ENCODE measurements at regions not wholly inside any gene's neighbourhood (a gene's known extent, or its start where the extent isn't known, plus 50 kb on each side); places are given as distances from the start of the nearest gene placed in this dataset.

DNA sequence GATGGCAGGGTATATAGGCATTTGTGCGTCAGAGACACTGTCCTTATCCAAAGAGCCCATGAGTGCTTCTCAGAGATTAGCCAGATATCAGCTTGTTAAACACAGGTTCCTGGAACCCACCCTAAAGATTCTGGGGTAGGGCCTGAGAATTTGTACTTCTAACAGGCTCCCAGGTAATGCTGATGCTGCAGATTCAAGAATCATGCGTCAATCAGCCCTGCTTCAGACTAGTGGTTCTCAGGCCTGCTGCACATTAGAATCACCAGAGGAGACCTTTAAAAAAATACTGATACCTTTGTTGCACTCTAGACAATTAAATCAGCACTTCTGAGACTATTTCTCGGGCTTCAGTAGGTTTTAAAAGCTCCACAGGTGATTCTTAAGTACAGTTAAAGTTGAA is 369.5 kb downstream of the MFSD1 start:
- DNase-seq (ENCODE audit: low spot score), result no peak

DNA sequence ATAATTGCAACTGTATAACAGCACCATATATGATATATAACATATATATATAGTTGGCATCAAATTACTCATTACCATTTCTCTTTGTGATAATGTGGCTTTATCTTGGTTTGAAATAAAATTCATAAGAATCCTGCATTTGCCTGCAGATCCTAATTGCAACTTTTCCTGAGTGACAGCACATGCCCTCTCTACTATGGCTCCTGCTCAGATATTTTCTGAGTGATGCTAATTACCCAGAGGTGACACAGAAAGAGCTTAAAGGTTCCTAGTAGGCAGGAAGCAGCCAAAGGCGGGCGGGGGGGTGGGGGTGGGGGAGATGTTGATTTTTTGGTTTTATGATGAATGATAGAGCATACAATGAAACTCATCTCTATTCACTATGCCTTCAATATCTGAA is 370.6 kb downstream of the MFSD1 start:
- DNase-seq (ENCODE audit: low spot score), result no peak

DNA sequence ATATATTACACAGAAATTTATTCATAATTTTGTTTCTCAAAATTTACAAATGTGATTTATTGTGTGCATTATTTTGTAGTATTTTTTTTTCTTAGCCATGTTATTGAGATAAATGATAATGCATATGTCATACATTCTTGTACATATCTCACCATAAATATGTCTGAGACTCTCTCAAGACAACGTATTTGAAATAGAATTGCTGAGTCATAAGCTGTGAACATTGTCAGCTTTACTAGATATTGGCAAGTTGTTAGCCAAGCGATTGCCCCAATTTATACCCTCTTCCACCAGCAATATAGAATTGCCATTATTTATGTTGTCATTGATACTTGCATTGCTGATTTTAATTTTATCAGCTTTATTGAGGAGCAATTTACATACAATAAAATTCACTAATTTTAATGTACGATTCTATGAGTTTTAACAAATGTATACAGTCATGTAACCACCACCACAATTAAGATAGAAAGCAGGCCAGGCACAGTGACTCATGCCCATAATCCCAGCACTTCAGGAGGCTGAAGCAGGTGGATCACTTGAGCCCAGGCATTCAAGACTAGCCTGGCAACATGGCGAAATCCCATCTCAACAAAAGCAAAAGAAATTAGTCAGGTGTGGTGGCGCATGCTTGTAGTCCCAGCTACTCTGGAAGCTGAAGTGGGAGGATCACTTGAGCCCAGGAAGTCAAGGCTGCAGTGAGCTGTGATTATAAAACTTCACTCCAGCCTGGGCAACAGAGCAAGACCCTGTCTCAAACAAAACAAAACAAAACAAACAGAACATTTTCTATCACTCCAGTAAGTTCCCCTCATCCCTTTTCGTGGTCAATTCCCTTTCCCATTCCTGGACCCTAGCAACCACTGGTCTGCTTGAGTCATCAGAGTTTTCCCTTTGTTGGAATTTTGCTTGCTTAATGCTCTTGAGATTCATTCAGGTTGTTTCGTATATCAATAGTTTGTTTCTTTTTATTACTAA is 373.1 kb downstream of the MFSD1 start:
- no peak for DNase-seq (ENCODE audit: low spot score)

DNA sequence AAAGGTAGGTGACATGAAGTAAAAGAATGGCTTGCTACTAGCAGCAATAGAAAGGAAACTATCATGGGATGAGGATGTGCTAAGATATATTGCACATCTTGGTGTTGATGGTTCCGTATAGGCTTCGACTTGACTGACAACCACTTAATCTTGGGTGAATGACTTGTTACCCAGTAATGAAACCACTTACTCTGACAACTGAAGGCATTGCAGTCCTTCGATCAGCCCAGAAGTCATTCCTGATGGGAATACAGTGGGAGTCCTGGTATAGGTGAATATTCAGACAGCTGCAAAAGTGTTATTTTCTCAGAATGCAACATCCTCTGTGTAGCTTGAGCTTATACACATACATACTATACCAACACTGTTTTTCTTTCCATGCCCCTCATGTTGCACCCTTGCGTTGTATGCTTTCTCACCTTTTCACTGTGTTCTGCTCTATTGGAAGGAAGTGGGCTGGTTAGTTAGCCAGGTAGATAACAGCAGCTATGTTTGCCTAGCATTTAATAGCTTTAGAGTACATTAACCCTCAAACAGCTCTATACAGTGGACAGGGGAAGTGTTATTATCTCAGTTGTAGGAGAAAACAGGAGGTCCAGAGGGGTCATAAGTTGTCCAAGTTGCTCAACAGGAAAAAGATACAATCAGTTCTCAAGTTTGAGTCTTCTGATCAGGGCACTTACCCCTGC is 376.5 kb downstream of the MFSD1 start:
- no peak for DNase-seq (ENCODE audit: low spot score)

- no peak for DNase-seq (ENCODE audit: low spot score)
Measured at GRCh38 chr3:159182961-159183360, 381.1 kb downstream of the MFSD1 start.

DNA sequence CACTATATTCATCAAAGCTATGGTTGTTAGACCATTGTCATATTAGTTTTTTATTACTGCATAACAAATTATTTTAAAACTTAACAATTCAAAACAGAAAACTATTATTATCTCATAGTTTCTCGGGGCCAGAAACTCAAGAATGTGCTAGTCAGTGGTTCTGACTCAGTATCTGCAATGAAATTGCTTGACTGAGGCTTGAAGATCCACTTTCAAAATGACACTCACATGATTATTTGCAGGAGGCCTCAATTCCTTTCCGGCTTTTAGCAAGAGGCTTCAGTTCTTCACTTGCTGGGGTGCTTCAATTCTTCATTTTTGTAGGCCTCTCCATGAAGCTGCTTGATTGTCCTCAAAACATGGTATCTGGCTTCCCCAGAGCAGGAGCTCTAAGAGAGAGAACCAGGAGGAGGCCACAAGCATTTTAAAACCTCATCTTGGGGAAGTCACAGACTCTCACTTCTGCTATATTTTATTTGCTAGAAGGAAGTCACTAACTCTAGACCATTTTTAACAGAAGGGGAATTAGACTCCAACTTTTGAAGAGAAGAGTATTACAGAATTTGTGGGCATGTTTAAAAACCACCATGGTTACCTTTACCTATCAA is 383.7 kb downstream of the MFSD1 start:
- DNase-seq (ENCODE audit: low spot score), result no peak

- no peak for DNase-seq (ENCODE audit: low spot score)
Measured at GRCh38 chr3:159186581-159186980, 384.7 kb downstream of the MFSD1 start.

DNA sequence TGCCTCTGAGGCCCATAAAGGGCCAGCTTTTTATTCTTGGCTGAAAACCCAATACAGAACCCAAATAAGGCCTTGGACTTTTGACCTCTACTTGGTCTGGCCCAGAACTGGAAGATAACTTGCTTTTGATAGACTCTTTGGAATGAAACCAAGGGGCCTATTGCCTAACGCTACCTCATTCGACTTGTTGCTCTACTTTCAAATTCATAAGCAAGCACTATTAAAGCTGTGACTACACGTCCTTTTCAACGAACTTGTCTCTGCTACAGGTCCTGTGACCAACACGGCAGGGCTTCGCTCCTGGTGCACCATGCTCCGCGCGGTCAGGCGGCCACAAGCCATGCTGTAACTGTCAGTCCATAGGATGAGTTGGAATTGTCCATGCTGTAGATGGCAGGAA is 385.4 kb downstream of the MFSD1 start:
- DNase-seq (ENCODE audit: low spot score), result no peak

GRCh38 chr3:159187706-159188105 is 385.9 kb downstream of the MFSD1 start:
- no peak for DNase-seq (ENCODE audit: low spot score)

DNA sequence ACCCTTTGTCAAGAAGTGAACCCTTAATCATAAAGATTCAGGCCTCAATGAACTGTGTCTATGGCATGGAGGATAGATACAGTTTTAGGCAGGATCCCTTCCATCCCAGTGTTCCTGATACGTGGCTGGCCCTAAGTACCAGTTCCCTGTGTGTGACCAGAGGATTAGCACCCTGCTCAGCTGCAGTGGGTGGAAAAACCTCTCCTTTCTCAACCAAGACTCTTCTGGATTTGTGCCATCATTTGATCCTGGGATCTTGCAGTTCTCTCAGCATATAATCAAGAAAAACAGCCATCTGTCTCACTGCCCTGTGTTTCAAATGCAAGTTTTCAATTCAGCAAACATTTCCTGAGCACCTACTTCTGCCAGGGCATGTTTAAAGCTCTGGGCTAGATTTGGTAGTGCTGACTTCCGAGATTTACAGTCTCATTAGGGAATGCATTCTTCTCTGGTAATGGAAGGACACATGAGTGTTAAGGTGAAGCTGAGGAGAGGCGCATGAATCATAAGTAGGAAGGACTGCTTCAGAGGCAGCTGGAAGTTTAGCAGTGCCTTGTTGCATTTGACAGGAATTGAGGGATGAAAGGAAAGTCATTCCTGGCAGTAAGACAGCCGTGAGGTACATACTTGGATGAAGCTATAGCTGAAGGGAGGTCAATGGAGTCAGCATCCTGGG is 388.3 kb downstream of the MFSD1 start:
- no peak for DNase-seq (ENCODE audit: low spot score)

- DNase-seq (ENCODE audit: low spot score), result no peak
Measured at GRCh38 chr3:159191447-159191846, 389.6 kb downstream of the MFSD1 start.

- no peak for DNase-seq (ENCODE audit: low spot score)
Measured at GRCh38 chr3:159196359-159196758, 394.5 kb downstream of the MFSD1 start.

DNA sequence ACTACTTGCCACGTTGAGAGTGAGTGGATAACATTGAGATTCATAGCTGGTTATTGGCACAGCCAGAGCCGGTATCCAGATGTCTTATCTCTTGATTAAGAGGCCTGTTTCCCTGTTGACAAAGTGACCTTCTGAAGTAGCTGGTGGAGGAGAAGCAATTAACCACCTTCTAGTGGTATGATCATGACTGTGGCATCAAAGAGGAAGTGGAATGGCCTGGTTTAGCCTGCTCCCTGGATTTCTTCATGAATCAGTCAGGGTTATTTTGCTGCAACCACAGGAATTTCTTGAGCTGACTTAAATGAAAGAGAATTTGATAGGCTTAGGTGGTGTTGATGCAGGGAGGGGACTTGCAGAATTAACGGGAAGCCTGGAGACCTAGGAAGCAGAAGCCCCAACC is 398.3 kb downstream of the MFSD1 start:
- DNase-seq (ENCODE audit: low spot score), result no peak

GRCh38 chr3:159208050-159208449 is 406.2 kb downstream of the MFSD1 start:
- DNase-seq (ENCODE audit: low spot score), result no peak

GRCh38 chr3:159209459-159209858 is 407.6 kb downstream of the MFSD1 start:
- DNase-seq (ENCODE audit: low spot score), result no peak

GRCh38 chr3:159210336-159210735 is 408.5 kb downstream of the MFSD1 start:
- no peak for DNase-seq (ENCODE audit: low spot score)

DNA sequence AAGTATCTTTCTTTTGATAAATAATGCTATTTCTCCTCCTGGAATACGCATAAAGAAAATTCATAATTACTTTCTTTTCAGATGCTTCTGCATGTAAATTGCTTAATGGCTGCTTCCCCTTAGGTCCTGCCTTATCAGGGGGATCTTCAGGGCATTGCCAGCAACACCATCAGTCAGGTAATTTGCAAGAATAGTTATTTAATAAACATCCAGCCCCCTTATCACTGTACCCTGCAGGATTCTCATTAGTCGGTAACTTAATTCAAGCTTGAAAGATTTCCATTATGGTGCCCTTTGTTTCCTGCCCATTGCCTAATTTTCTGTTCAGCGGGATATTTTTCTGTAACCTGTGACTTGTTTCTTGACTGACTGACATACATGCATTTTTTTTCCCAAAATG is 414.5 kb downstream of the MFSD1 start:
- DNase-seq (ENCODE audit: low spot score), result no peak

GRCh38 chr3:159219231-159219630 is 417.4 kb downstream of the MFSD1 start:
- no peak for DNase-seq (ENCODE audit: low spot score)

DNA sequence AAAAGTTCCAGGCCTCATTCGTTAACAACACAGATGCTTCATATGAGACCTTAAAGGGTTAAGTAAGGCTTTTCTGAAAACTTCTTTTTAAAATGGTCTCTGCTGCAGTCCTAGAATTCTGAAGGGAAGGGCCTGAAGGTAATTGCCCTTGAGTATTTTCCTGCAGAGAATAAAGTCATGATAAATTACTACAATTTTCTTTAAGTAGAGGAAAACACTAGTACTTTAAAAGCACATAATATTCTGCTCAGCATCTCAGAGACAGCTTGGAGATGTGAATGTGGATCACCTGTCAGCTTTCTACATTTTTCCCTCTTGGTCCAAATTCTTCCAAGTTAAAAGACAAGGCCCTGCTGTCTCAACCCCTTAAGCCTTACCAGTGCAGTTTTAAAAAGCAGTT is 419.5 kb downstream of the MFSD1 start:
- DNase-seq (ENCODE audit: low spot score), result no peak

GRCh38 chr3:159229116-159229680 is 427.3 kb downstream of the MFSD1 start:
- DNase-seq (ENCODE audit: low spot score), result no peak

GRCh38 chr3:159232966-159233365 is 431.1 kb downstream of the MFSD1 start:
- no peak for DNase-seq (ENCODE audit: low spot score)

DNA sequence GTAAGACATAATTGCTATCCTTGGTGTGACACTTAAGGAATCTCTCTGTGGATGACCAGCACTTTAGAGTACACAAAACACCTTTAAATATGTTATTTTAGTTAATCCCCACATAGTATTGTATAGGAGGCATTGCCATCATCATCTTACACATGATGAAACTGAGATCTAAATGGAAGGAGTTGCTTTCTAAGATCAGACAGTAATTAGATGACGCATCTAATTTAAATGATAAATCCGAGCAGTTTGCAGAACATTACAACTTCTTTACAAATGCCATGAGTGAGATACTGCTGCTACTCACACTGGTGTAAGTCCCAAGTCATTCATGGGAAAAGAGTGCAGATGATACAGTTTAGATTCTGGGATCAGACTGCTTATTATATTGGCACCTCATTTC is 431.9 kb downstream of the MFSD1 start:
- no peak for DNase-seq (ENCODE audit: low spot score)
